ENCODE measurements at regions not wholly inside any gene's neighbourhood (a gene's known extent, or its start where the extent isn't known, plus 50 kb on each side); places are given as distances from the start of the nearest gene placed in this dataset.

GRCh38 chr2:104476075-104476474 is 377.8 kb upstream of the POU3F3 start:
- no peak for DNase-seq
- ATAC-seq (ENCODE audit: low FRiP score in 2 of 2) = no peak
- TF ChIP-seq CTCF (IDR thresholded peaks at IDR 0.05) (no peak), EP300 (IDR thresholded peaks at IDR 0.05) (no peak), POLR2AphosphoS5 (IDR thresholded peaks at IDR 0.05) (no peak), POLR2A (IDR thresholded peaks at IDR 0.05) (no peak)
- H3K36me3 ChIP-seq = no peaks in the 10 kb centered on the region
- no peaks in the 10 kb centered on the region for H3K9me3 ChIP-seq
- H3K27ac ChIP-seq = no peak overlapping the region
- H3K27me3 ChIP-seq = no peaks in the 10 kb centered on the region
- H3K4me1 ChIP-seq = no peaks in the 10 kb centered on the region
- H3K4me3 ChIP-seq = no peak overlapping the region
- WGBS, 2 donors = 74 to 76% methylated on average over 3 of the region's 3 CpGs

GRCh38 chr2:104476563-104476988 is 377.3 kb upstream of the POU3F3 start:
- Histone ChIP-seq H3K9me3 (no peaks in the 10 kb centered on the region), H3K27me3 (no peaks in the 10 kb centered on the region), H3K36me3 (no peaks in the 10 kb centered on the region), H3K4me3 (no peak overlapping the region), H3K4me1 (no peaks in the 10 kb centered on the region), H3K27ac (no peak overlapping the region)
- no peak for TF ChIP-seq CTCF (IDR thresholded peaks at IDR 0.05)
- no peak for TF ChIP-seq EP300 (IDR thresholded peaks at IDR 0.05)
- TF ChIP-seq POLR2A (IDR thresholded peaks at IDR 0.05) = no peak
- no peak for TF ChIP-seq POLR2AphosphoS5 (IDR thresholded peaks at IDR 0.05)
- ATAC-seq (ENCODE audit: low FRiP score in 2 of 2) (no peak), DNase-seq (no peak)
- WGBS, 2 donors = 65 to 72% methylated on average over 4 of the region's 4 CpGs

GRCh38 chr2:104481341-104481740 is 372.6 kb upstream of the POU3F3 start:
- DNase-seq = no peak
- H3K4me3 ChIP-seq = no peak overlapping the region
- H3K9me3 ChIP-seq = no peaks in the 10 kb centered on the region
- no peak overlapping the region for H3K27ac ChIP-seq
- H3K36me3 ChIP-seq = no peaks in the 10 kb centered on the region
- H3K4me1 ChIP-seq = no peaks in the 10 kb centered on the region
- TF ChIP-seq EP300 (IDR thresholded peaks at IDR 0.05) (no peak), CTCF (IDR thresholded peaks at IDR 0.05) (no peak), POLR2A (IDR thresholded peaks at IDR 0.05) (no peak), POLR2AphosphoS5 (IDR thresholded peaks at IDR 0.05) (no peak)
- 79 to 87% methylated on average over 6 of the region's 6 CpGs for WGBS, 2 donors
- H3K27me3 ChIP-seq = no peaks in the 10 kb centered on the region
- no peak for ATAC-seq (ENCODE audit: low FRiP score in 2 of 2)

GRCh38 chr2:104487366-104487765 is 366.5 kb upstream of the POU3F3 start:
- WGBS, 2 donors = 58 to 59% methylated on average over 4 of the region's 4 CpGs

More at GRCh38 chr2:104487366-104487765, 366.5 kb upstream of the POU3F3 start:
- Histone ChIP-seq H3K9me3 (no peaks in the 10 kb centered on the region), H3K4me1 (no peaks in the 10 kb centered on the region), H3K4me3 (no peak overlapping the region), H3K27me3 (no peaks in the 10 kb centered on the region), H3K36me3 (no peaks in the 10 kb centered on the region), H3K27ac (no peak overlapping the region)
- no peak for ATAC-seq (ENCODE audit: low FRiP score in 2 of 2)
- TF ChIP-seq POLR2AphosphoS5 (IDR thresholded peaks at IDR 0.05) (no peak), EP300 (IDR thresholded peaks at IDR 0.05) (no peak), POLR2A (IDR thresholded peaks at IDR 0.05) (no peak), CTCF (IDR thresholded peaks at IDR 0.05) (no peak)
- DNase-seq = no peak

Measured in upper lobe of left lung (tissue), 6 donors.